IgD-negative memory B cell (primary cell): ENCODE measurements at regions not wholly inside any gene's neighbourhood (a gene's known extent, or its start where the extent isn't known, plus 50 kb on each side); places are given as distances from the start of the nearest gene placed in this dataset.

ENCODE experiments used
- H3K27ac Mint-ChIP-seq, 3 donors: one replicate each; pipeline ENCODE4 v1.8.0; 2020 to 2022; ENCODE audit warnings: mild to moderate bottlenecking in 3 of 3, mixed read lengths in 3 of 3, moderate library complexity in 1 of 3
- H3K27me3 Mint-ChIP-seq: one replicate; pipeline ENCODE4 v1.8.0; 2021; ENCODE audit warnings: mixed read lengths
- H3K36me3 Mint-ChIP-seq: one replicate; pipeline ENCODE4 v1.8.0; 2020; ENCODE audit warnings: mild to moderate bottlenecking, mixed read lengths
- H3K4me1 Mint-ChIP-seq, 3 donors: one replicate each; pipeline ENCODE4 v1.8.0; 2020 to 2022; ENCODE audit warnings: mixed read lengths in 3 of 3, mild to moderate bottlenecking in 1 of 3
- H3K4me3 Mint-ChIP-seq, 4 donors: one replicate each; pipeline ENCODE4 v1.8.0; 2020 to 2022; ENCODE audit warnings: mild to moderate bottlenecking in 4 of 4, mixed read lengths in 4 of 4, moderate library complexity in 3 of 4
- H3K9me3 Mint-ChIP-seq, 3 donors: one replicate each; pipeline ENCODE4 v1.8.0; 2020 to 2021; ENCODE audit warnings: mixed read lengths in 3 of 3, mild to moderate bottlenecking in 1 of 3

DNA sequence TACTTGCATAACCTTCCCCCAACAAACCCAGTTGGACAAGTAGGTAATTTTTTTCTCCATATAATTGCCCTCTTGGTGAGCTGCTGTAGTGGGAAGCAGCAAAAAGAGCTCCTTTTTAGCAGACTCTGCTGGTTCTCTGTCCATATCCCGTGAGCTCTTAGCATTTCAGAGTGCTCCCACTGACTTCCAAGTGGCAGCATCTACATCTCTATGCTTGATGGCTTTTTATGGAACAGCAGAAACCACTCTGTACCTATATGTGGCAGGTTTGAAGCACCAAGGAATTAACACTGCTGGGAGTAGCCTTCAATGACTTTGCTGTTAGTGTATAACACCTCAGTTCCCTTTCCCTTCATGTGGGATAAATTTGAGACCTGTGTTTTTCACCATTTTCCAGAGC is 168.4 kb upstream of the NHS start:
- H3K9me3 Mint-ChIP-seq, result peaks cover 4 to 11% (median 8%) of the 10 kb centered on the region in 3 donors
- peaks cover 4% of the 10 kb centered on the region for H3K27me3 Mint-ChIP-seq
- no peak overlapping the region for H3K4me3 Mint-ChIP-seq
- H3K36me3 Mint-ChIP-seq, result no peaks in the 10 kb centered on the region
- H3K27ac Mint-ChIP-seq, result no peak overlapping the region
- no peaks in the 10 kb centered on the region for H3K4me1 Mint-ChIP-seq

DNA sequence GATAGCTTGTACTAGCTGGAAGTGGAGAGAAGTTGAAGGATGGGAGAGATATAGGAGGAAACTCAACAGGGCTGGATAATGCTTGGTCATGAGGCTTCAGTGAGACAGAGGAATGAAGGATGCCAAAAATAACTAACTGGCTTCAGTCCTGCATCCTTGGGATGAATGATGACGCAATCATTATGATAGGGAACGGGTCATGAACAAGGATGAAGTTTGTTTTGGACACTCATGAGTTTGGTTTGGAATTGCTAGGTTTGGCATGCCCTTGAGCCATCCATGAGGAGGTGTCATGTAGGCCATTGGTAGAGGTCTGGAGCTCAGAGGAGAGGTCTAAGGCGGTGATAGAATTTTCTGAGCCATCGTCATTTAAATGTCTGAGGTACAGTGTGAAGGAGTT is 160.0 kb upstream of the NHS start:
- Mint-ChIP-seq H3K4me3 (no peak overlapping the region), H3K27ac (no peak overlapping the region), H3K27me3 (no peaks in the 10 kb centered on the region), H3K4me1 (peaks cover 0 to 2% (median 0%) of the 10 kb centered on the region in 3 donors), H3K36me3 (no peaks in the 10 kb centered on the region), H3K9me3 (peaks cover 4 to 39% (median 9%) of the 10 kb centered on the region in 3 donors)

DNA sequence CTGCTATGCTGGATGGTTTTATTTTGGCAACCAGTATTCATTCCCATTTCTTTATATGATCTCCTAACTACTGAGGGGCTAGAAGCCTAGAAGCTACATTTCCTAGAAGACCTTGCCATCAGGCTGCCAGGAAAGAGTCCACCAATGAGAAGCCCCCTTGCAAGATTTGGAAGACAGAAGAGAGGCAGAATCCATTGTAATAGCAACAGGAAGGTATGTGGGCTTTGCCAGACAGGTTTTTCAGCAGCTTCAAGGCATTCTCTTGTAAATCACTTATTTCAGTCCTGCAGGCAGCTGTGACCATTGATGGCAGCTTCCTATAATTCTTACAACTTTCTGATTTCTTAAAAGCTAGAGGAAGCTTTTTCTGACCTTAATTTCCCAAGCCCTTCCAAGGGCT is 148.3 kb upstream of the NHS start:
- no peak overlapping the region for H3K4me3 Mint-ChIP-seq
- H3K4me1 Mint-ChIP-seq, result no peaks in the 10 kb centered on the region
- H3K27me3 Mint-ChIP-seq, result no peaks in the 10 kb centered on the region
- no peaks in the 10 kb centered on the region for H3K36me3 Mint-ChIP-seq
- H3K9me3 Mint-ChIP-seq, result peaks cover 0 to 3% (median 0%) of the 10 kb centered on the region in 3 donors
- no peak overlapping the region for H3K27ac Mint-ChIP-seq

DNA sequence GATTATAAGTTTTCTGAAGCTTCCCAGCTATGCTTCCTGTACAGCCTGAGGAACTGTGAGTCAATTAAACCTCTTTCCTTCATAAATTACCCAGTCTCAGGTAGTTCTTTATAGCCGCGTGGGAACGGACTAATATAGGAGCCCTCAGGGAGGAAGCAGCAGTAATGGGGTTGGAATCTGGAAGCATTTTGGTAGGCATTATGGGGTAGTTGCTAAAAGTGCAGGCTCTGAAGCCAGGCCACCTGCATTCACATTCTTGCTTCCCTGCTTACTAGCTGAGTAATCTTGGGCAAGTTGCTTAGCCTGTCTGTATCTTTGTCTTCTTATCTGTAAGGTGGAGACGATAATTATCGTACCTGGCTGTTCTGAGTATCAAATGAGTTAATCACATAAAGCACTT is 137.9 kb upstream of the NHS start:
- no peak overlapping the region for H3K4me3 Mint-ChIP-seq
- no peaks in the 10 kb centered on the region for H3K4me1 Mint-ChIP-seq
- peaks cover 1% of the 10 kb centered on the region for H3K36me3 Mint-ChIP-seq
- no peak overlapping the region for H3K27ac Mint-ChIP-seq
- H3K27me3 Mint-ChIP-seq, result peaks cover 6% of the 10 kb centered on the region
- H3K9me3 Mint-ChIP-seq, result peaks cover 0 to 2% (median 0%) of the 10 kb centered on the region in 3 donors

DNA sequence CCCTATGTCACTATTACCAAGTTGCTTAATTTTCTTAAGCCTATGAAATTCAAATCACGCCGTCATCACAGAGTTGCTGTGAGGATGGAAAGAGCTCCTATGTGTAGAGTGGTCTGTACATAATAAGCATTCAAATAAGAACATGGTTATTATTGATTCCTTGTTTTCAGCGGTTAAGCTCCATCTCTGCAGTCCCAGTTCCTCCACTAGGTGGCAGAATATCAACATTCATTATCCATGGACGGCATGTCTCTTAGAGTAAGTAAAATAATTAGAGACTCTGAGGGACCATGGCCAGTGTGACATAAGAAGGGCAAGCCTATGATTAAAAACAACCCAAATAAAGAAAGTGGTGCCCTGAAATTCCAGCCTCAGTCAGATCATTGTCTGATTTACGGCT is 132.5 kb upstream of the NHS start:
- no peaks in the 10 kb centered on the region for H3K4me1 Mint-ChIP-seq
- no peaks in the 10 kb centered on the region for H3K36me3 Mint-ChIP-seq
- peaks cover 0 to 3% (median 0%) of the 10 kb centered on the region in 3 donors for H3K9me3 Mint-ChIP-seq
- no peak overlapping the region for H3K27ac Mint-ChIP-seq
- peaks cover 1% of the 10 kb centered on the region for H3K27me3 Mint-ChIP-seq
- no peak overlapping the region for H3K4me3 Mint-ChIP-seq

DNA sequence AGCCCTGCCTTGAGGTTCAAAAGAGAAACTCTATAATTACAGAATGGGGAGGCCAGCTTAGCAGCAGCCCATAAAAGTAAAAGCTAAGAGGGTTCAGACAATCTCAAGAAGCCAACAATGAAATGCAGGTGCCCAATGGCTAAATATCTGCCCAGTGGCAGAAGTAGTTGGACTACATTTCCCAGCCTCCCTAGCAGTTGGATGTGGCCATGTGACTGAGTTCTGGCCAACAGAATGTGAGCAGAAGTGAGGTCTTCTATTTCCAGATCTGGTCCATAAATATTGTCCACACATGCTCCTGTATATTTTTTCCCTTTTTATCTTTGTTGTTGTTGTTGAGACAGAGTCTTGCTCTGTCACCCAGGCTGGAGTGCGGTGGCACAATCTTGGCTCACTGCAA is 127.9 kb upstream of the NHS start:
- Mint-ChIP-seq H3K27ac (no peak overlapping the region), H3K36me3 (no peaks in the 10 kb centered on the region), H3K9me3 (peaks cover 0 to 6% (median 5%) of the 10 kb centered on the region in 3 donors), H3K4me1 (no peaks in the 10 kb centered on the region), H3K27me3 (no peaks in the 10 kb centered on the region), H3K4me3 (peak overlapping the region in 1 of 4 donors; percentile 45)

DNA sequence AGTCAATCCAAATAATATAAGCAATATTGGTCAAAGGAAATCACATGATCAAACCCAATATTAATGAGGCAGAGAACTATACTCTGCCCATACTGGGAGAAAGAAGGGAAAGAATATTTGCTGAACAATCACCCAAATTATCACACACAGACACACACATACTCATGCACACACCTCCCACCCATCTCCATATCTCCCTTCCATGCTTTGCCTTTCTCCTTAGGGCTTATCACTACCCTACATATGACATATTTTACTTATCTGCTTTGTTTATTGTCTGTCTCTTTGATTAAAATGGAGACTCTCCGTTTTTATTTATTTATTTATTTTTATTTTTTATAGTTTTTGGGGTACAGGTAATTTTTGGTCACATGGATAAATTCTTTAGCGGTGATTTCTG is 112.9 kb upstream of the NHS start:
- Mint-ChIP-seq H3K4me3 (no peak overlapping the region), H3K9me3 (peaks cover 6 to 20% (median 8%) of the 10 kb centered on the region in 3 donors), H3K4me1 (no peaks in the 10 kb centered on the region), H3K27me3 (peaks cover 2% of the 10 kb centered on the region), H3K27ac (no peak overlapping the region), H3K36me3 (no peaks in the 10 kb centered on the region)

DNA sequence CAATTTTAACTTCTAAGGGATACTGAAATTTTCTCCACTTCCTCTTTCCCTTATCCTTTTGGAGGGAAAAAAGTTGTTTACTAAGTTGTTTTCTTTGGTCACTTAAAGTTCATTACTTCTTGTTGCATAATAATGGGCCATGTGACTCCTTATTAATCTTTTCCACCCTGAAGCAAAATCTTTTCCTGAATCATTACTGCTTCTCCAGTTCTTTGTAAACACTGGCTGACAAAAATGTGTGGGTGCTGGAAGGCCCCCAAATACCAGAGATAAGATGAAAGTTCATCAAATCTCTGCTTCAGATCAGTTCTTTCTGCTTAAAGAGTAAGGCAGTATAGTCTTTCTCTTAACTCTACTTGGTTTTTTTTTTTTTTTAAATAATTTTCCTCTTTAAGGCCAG is 108.9 kb upstream of the NHS start:
- Mint-ChIP-seq H3K27ac (no peak overlapping the region), H3K4me1 (no peaks in the 10 kb centered on the region), H3K4me3 (no peak overlapping the region)

DNA sequence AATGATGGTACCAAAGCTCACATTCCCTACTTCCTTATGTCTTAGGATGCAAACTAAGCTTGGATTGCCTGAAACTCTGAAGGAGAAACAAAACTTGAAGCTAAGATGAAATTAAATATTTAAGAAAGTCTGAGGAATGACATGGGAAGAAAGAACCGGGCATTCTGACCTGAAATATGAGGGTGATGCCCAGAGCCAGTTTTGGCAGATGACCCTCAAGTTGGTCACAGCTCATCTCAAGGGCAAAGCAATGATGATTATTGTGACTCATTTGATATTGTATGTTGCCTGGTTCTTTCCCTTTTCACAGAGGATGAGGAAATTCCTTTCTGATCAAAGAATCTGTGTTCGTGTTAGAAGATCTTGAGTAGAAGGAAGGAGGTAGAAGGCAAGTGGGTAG is 96.0 kb upstream of the NHS start:
- H3K36me3 Mint-ChIP-seq, result no peaks in the 10 kb centered on the region
- peaks cover 9% of the 10 kb centered on the region for H3K27me3 Mint-ChIP-seq
- H3K4me1 Mint-ChIP-seq, result peaks cover 0 to 2% (median 0%) of the 10 kb centered on the region in 3 donors
- no peak overlapping the region for H3K27ac Mint-ChIP-seq
- peaks cover 3 to 7% (median 6%) of the 10 kb centered on the region in 3 donors for H3K9me3 Mint-ChIP-seq
- no peak overlapping the region for H3K4me3 Mint-ChIP-seq

More for the DNA sequence above, 108.9 kb upstream of the NHS start:
- Mint-ChIP-seq H3K36me3 (no peaks in the 10 kb centered on the region), H3K9me3 (peaks cover 4 to 20% (median 7%) of the 10 kb centered on the region in 3 donors), H3K27me3 (peaks cover 2% of the 10 kb centered on the region)

DNA sequence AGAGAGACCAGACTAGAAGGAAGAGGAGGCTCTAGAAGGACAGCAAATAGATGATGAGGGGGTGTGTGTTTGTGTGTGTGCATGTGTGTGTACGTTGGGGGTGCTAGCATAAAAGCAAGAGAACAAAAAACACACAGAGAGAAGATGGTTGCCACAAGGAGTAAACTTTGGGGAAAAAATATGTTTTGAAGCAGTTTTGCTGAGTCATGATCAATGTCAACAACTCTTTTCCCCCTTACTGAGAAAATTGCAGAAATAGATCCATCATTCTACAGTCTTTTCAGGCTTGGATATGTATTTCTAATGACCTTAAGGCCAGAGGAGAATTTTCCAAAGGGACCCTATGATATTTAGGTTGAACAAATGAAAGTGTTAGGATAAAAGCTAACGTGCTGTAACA is 89.0 kb upstream of the NHS start:
- H3K36me3 Mint-ChIP-seq, result no peaks in the 10 kb centered on the region
- H3K27ac Mint-ChIP-seq, result no peak overlapping the region
- H3K27me3 Mint-ChIP-seq, result peaks cover 3% of the 10 kb centered on the region
- H3K4me1 Mint-ChIP-seq, result peaks cover 0 to 1% (median 0%) of the 10 kb centered on the region in 3 donors
- H3K4me3 Mint-ChIP-seq, result no peak overlapping the region
- peaks cover 0 to 3% (median 1%) of the 10 kb centered on the region in 3 donors for H3K9me3 Mint-ChIP-seq

DNA sequence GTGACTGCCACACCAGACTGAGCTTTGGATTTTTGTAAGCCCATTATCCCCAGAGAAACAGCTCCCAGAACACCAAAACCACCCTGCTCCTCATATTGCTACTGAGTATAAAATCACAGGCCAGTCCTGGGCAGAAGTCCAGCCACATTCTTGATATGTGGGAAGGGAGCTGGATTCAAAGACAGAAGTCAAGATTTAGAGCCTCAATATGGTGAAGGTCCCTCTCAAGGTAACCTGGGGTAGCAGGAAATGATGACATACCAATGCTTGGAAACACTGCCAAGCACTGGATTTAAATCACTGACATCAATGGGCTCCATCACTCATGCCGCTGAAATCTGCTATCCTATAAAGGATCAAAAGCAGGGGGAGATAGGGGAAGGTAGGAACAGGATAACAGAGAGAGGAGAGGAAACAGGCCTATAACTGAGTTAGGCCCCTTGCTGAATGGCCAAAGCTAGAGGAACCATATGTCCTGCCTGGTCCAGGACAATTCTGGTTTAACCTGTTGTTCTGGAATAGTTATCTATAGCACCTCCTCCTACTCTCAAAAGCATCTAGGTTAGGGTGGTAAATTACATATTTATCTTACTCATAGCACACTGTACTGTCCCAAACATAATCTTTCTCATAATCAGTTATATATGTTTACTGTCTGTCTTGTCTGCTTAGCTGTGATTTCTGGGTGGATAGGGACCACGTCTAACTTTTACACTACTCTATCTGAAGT is 83.7 kb upstream of the NHS start:
- H3K27ac Mint-ChIP-seq, result no peak overlapping the region
- H3K27me3 Mint-ChIP-seq, result peaks cover 3% of the 10 kb centered on the region
- H3K9me3 Mint-ChIP-seq, result peaks cover 3 to 5% (median 3%) of the 10 kb centered on the region in 3 donors
- no peaks in the 10 kb centered on the region for H3K36me3 Mint-ChIP-seq
- no peak overlapping the region for H3K4me3 Mint-ChIP-seq
- H3K4me1 Mint-ChIP-seq, result peaks cover 0 to 1% (median 0%) of the 10 kb centered on the region in 3 donors

DNA sequence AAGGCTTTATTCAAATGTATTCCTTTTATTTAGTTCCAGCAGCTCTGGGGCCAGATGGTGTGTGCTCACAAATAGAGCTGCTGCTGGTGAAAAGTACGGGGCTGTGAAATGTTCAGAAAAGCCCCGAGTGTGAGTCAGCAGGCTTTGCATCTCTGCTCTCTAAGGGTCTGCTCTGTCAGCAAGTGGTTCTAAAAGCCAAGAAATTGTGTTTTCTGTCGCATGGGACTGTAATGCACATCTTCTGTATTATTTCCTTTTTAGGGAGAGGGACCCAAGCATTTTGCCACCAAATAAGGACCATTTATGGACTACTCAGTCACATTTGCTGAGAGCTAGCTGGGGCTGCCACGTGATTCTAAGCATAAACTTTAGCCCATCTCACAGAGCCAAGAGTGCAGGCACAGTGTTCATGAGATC is 82.9 kb upstream of the NHS start:
- no peaks in the 10 kb centered on the region for H3K36me3 Mint-ChIP-seq
- H3K27me3 Mint-ChIP-seq, result peaks cover 3% of the 10 kb centered on the region
- H3K27ac Mint-ChIP-seq, result no peak overlapping the region
- peaks cover 0 to 1% (median 0%) of the 10 kb centered on the region in 3 donors for H3K4me1 Mint-ChIP-seq
- peaks cover 3 to 5% (median 3%) of the 10 kb centered on the region in 3 donors for H3K9me3 Mint-ChIP-seq
- H3K4me3 Mint-ChIP-seq, result no peak overlapping the region

DNA sequence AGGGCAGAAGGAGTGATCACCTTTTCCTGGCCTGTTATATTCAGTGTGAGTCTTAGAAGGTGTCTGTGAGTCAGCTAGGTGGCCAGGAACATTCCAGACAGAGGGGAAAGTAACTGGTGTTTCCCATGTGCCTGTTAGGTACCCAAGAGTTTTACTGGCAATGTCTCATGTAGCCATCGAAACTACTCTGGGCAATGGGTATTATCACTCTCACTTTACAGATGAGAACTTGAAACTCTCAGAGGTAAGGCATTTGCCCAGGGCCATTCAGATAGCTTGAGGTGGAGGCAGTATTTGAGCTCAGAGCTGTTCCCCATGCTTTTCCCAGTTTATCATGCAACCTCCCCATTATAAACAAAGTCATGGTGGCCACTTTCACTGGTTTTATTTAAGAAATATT is 80.4 kb upstream of the NHS start:
- H3K27me3 Mint-ChIP-seq, result peaks cover 3% of the 10 kb centered on the region
- H3K36me3 Mint-ChIP-seq, result no peaks in the 10 kb centered on the region
- peaks cover 3 to 7% (median 4%) of the 10 kb centered on the region in 3 donors for H3K9me3 Mint-ChIP-seq
- H3K4me1 Mint-ChIP-seq, result no peaks in the 10 kb centered on the region
- no peak overlapping the region for H3K27ac Mint-ChIP-seq
- no peak overlapping the region for H3K4me3 Mint-ChIP-seq

DNA sequence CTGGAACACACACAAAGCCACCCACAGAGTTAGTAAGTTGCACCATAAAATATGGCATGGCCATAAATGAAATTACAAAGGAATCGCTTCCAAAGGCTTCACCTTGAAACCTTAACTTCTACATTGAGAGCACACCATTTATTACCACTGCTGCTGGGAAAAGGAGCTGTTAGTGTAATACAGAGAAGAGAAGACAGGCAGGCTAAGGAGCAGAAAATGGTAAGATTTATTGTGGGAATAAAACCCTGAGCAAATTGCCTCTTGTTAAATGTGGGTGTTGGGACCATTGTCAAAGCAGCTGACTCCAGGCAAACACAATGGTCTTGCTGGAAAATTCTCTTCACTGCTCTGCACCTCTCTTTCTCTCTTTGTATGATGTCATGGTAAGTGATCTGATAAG is 79.2 kb upstream of the NHS start:
- H3K36me3 Mint-ChIP-seq, result no peaks in the 10 kb centered on the region
- H3K27ac Mint-ChIP-seq, result no peak overlapping the region
- H3K9me3 Mint-ChIP-seq, result peaks cover 3 to 6% (median 4%) of the 10 kb centered on the region in 3 donors
- no peak overlapping the region for H3K4me3 Mint-ChIP-seq
- H3K4me1 Mint-ChIP-seq, result no peaks in the 10 kb centered on the region
- peaks cover 3% of the 10 kb centered on the region for H3K27me3 Mint-ChIP-seq

DNA sequence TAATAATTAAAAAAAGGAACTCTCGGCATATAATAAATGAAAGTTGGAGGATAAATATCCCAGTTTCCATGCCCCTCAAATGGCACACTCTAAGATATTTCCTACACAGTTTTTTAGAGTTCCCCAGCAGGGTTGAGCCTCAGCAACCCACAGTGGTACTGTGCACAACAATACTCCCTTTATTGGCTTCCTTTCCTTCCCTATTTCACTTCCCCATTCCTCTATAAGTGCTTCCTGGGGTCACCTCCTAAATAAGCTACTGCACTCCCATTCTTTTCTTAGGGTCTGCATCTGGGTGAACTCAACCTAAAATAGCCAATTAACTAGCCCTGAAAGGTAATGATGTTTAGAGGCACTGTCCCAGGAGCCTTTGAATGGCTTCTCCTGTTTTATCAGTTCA is 76.4 kb upstream of the NHS start:
- Mint-ChIP-seq H3K4me1 (no peaks in the 10 kb centered on the region), H3K4me3 (no peak overlapping the region), H3K9me3 (peaks cover 3 to 8% (median 4%) of the 10 kb centered on the region in 3 donors), H3K27ac (no peak overlapping the region), H3K36me3 (no peaks in the 10 kb centered on the region), H3K27me3 (no peaks in the 10 kb centered on the region)

DNA sequence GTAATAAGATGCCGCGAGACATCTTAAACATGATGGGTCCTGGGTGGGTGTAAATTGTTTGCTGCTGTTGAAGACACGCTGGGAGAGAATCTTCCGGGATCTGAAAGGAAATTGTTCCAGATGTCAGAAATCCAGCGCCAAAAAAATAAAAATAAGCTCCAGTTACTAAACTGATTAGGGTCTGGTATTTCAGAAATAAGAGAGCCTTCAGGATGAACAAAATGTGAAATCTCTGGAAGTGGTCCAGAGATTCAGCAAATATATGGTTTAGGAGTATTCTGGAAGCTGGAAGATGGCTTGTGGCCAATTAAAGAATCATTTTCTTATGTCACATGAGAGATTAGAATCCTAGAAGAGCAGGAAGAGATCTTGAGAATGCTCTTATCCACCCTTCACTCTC is 75.8 kb upstream of the NHS start:
- Mint-ChIP-seq H3K36me3 (no peaks in the 10 kb centered on the region), H3K27me3 (no peaks in the 10 kb centered on the region), H3K4me3 (no peak overlapping the region), H3K4me1 (no peaks in the 10 kb centered on the region), H3K27ac (no peak overlapping the region), H3K9me3 (peaks cover 0 to 12% (median 10%) of the 10 kb centered on the region in 3 donors)
